ENCODE measurements at regions not wholly inside any gene's neighbourhood (a gene's known extent, or its start where the extent isn't known, plus 50 kb on each side); places are given as distances from the start of the nearest gene placed in this dataset.
"Not testable (repeated sequence)": the region's sequence is repeated elsewhere in the genome, so short reads cannot be mapped to it uniquely, and the experiment has no call there.

- DNase-seq: no peak
These were observed 249.4 kb upstream of the LINC00305 start for GRCh38 chr18:64398320-64398719.

- no peak for DNase-seq
These were observed 243.3 kb upstream of the LINC00305 start for GRCh38 chr18:64392202-64392601.

- DNase-seq: no peak
These were observed 235.2 kb upstream of the LINC00305 start for GRCh38 chr18:64384101-64384500.

- no peak for DNase-seq
These were observed 231.2 kb upstream of the LINC00305 start for GRCh38 chr18:64380117-64380516.

DNA sequence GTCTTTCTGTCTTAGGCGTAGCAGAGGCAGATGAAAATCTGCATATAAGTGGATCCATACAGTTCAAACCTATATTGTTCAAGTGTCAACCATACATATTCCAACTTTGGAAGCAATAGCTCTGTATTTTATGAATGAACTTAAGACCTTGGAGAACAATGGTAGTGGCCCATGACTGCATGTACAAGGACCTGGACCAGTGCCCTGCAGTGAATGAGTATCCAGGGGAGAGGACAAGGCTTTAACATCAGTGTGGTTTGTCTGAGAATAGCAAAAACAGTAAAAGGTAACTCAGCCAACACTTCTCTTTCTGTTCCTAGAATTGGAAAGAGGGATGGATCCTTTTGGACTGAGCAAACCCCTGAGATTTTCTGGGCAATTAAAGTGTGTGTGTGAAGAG is 230.8 kb upstream of the LINC00305 start:
- no peak for DNase-seq

GRCh38 chr18:64377446-64377845 is 228.6 kb upstream of the LINC00305 start:
- no peak for DNase-seq

- no peak for DNase-seq
These were observed 224.0 kb upstream of the LINC00305 start for GRCh38 chr18:64372850-64373249.

GRCh38 chr18:64369830-64370440 is 221.0 kb upstream of the LINC00305 start:
- DNase-seq: not testable (repeated sequence)

GRCh38 chr18:64365106-64365505 is 216.2 kb upstream of the LINC00305 start:
- no peak for DNase-seq

DNA sequence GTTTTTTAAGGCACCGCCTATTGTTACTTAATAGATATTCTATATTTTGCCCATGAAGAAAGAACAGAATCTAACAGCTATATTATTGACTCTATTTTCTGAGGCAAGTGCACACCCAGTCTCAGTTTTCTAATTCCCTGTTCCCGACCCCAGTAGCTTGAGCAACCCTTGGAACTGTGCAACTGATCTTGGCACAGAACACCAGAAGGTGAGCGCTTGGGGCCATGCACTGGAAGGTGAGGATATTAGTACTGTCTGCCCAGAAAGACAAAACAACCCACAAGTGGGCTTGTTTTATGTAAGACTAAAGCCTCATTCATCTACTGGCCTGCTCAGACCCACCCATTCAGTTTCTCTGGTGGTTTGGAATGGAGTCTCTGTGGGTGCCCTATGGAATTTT is 188.8 kb upstream of the LINC00305 start:
- no peak for DNase-seq

GRCh38 chr18:64337018-64337417 is 188.1 kb upstream of the LINC00305 start:
- no peak for DNase-seq

DNA sequence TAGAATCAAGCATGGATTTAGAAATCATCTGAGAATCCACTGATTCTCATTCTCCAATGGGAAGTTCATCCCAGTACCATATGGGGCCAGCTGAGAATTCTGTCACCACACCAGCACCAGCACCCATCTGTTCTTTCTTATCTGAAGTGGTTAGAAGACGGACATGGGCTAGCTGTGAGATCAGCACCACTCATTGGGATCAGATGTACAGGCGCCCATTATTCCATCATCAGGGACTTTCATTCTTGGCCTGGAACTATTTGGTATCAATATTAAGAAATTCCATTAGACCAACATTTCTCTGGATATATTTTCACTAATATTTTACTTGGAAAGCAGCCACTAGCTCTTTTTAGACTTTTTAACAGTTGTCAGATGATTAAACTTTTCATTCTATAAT is 185.9 kb upstream of the LINC00305 start:
- no peak for DNase-seq

GRCh38 chr18:64333584-64333983 is 184.7 kb upstream of the LINC00305 start:
- DNase-seq: no peak

GRCh38 chr18:64332835-64333234 is 183.9 kb upstream of the LINC00305 start:
- no peak for DNase-seq

- DNase-seq: no peak
These were observed 182.5 kb upstream of the LINC00305 start for GRCh38 chr18:64331419-64331818.

DNA sequence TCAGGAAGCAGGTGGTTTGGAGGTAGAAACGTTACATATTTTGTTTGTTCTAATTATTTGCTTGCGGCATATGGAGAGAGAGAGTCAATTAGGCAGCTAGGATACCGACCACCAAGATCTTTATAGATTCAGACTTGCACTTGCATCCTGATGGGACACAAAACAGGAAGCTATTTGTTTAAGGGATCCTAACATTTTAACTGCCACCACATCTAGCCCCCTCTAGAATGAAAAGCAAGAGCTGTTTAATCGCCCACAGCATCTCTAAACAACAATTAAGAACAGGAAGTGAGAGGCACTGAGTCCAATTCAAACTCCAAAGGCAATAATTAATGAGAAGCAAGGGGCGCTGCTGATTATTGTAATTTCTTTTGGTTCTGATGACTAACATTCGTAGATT is 182.0 kb upstream of the LINC00305 start:
- no peak for DNase-seq

DNA sequence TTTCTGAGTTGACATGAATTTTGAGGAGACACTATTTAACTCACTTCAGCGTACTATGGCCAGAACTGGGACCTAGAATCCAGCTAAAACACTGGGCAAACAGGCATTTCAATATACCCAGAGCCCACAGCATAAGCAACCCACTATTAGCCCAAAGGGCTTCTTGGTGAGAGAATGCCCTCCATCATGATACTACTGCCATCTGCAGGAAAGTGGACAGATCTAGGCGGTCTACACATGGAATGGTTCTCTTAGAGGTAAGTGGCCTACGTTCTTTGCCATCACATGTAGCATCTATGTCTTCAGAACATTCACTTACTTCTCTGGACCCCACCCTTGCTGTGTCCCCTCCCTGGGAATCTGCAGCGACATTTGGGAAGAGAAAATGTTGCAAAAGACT is 181.3 kb upstream of the LINC00305 start:
- no peak for DNase-seq

- DNase-seq: no peak
These were observed 173.3 kb upstream of the LINC00305 start for GRCh38 chr18:64322189-64322588.

DNA sequence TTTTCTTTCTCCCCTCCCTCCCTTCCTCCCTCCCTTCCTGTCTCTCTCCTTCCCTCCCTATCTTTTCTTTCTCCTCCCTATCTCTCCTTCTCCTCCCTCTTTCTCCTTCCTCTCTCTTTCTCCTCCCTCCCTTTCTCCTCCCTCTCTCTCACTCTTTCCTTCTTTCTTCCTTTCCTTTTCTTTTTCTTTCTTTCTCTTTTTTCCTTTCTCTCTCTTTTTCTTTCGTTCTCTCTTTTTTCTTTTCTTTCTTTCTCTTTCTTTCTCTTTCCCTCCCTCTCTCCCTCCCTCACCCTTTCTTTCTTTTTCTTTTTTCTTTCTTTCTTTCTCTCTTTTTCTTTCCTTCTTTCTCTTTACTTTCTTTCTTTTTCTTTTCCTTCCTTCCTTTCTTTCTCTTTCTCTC is 169.7 kb upstream of the LINC00305 start:
- no peak for DNase-seq

GRCh38 chr18:64311859-64312258 is 163.0 kb upstream of the LINC00305 start:
- DNase-seq: no peak

DNA sequence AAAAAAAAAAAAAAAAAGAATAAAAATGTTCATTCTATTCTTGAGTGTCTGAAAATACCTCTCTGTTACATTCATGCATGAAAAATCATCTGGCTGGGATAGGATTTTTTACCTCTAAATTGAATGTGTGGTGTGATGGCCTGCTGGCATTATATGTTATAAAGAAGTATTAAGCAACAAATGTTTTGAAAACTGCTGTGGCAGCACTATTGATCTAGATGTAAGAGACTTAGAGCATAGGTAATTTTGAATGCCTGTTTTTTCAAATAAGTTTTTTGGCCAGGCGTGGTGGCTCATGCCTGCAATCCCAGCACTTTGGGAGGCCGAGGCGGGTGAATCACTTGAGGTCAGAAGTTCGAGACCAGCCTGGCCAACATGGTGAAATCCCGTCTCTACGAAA is 147.0 kb upstream of the LINC00305 start:
- no peak for DNase-seq

DNA sequence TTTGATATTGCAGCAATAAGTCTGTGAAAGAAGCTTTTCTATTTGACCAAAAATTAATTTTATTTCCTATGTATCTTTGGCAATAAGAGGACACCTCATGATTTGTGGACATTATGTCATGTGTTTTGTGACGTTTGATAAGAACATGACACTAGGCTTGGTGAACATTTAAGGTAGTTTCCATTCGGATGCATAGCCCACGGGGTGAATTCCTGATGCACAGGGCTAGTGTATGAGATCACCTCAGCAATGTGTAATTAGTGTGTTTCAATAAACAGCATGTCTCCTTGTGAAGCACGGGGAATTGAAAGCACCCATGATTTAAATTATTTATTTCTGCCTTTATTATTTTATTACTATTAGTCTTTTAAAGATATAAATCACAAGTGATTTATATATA is 146.1 kb upstream of the LINC00305 start:
- DNase-seq: no peak

GRCh38 chr18:64288432-64288831 is 139.5 kb upstream of the LINC00305 start:
- no peak for DNase-seq

- DNase-seq: no peak
These were observed 139.0 kb upstream of the LINC00305 start for GRCh38 chr18:64287926-64288325.

- DNase-seq: no peak
These were observed 134.2 kb upstream of the LINC00305 start for GRCh38 chr18:64283059-64283458.

DNA sequence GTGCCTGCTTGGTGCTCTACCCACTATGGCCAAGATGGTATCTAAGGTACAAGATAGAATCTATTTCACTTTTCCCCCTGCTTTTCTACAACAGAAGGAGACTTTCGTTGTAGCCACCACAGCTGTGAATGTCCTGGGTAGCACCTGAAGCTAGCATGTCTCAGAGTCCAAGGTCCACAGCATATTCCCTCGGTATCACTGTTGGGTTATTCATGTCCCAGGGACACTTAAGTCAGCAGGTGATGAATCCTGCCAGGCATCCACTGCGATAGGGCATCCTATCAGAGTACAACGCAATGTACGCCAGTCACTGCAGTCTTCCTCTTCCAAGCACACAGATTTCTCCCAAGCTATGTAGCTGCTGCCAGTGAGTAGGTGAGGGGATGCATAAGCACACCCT is 129.1 kb upstream of the LINC00305 start:
- no peak for DNase-seq
